WTC11 (cell line): ENCODE measurements at regions not wholly inside any gene's neighbourhood (a gene's known extent, or its start where the extent isn't known, plus 50 kb on each side); places are given as distances from the start of the nearest gene placed in this dataset.

Source experiments
- ATAC-seq: fragments of 200-7000 bp; cut with Tn5 transposase; 2 replicates; pipeline ENCODE4 v1.10.0; 2021; ENCODE audit warnings: mild to moderate bottlenecking, moderate library complexity
- CTCF ChIA-PET: fragments of 300-600 bp; sonication (Branson Sonifier 250); formaldehyde crosslinking; loops from one replicate; lab custom pipeline; 2021; ENCODE audit warnings: antibody characterized with exemption; lab: Charles Lee
- POLR2A ChIA-PET: fragments of 350-600 bp; sonication (Branson Sonifier 250); formaldehyde crosslinking; loops from one replicate; lab custom pipeline; 2021; ENCODE audit warnings: antibody characterized with exemption; lab: Charles Lee
- DNase-seq: peaks from one replicate; pipeline ENCODE4 v3.0.0; 2021; ENCODE audit warnings: low spot score
- H3K27ac Mint-ChIP-seq: 2 replicates; pipeline ENCODE4 v1.8.0; 2021; ENCODE audit warnings: mixed read lengths
- H3K27me3 Mint-ChIP-seq: 2 replicates; pipeline ENCODE4 v1.8.0; 2021; ENCODE audit warnings: low read depth, mild to moderate bottlenecking, moderate library complexity, mixed read lengths
- H3K36me3 Mint-ChIP-seq: 2 replicates; pipeline ENCODE4 v1.8.0; 2021; ENCODE audit warnings: mixed read lengths
- H3K4me1 Mint-ChIP-seq: 2 replicates; pipeline ENCODE4 v1.8.0; 2022; ENCODE audit warnings: mixed read lengths
- H3K4me3 Mint-ChIP-seq: 2 replicates; pipeline ENCODE4 v1.8.0; 2021; ENCODE audit warnings: mild to moderate bottlenecking, moderate library complexity, mixed read lengths
- H3K9me3 Mint-ChIP-seq: 2 replicates; pipeline ENCODE4 v1.8.0; 2021; ENCODE audit warnings: mixed read lengths
- ELF4 ChIP-seq: sonication (generic); formaldehyde crosslinking; IDR thresholded peaks from 2 replicates; pipeline ENCODE4 v1.8.1; 2022; ENCODE audit warnings: low read depth, mild to moderate bottlenecking, moderate library complexity, missing genetic modification reagents
- ETV6 ChIP-seq: sonication (generic); formaldehyde crosslinking; IDR thresholded peaks from 2 replicates; pipeline ENCODE4 v1.8.1; 2022; ENCODE audit warnings: mild to moderate bottlenecking, missing genetic modification reagents
- GTF2I ChIP-seq: fragments of 250-450 bp; sonication (Bioruptor Pico); conservative IDR thresholded peaks from 2 replicates; pipeline ENCODE4 v1.4.0; 2021; ENCODE audit warnings: mild to moderate bottlenecking
- IRF2 ChIP-seq: sonication (generic); formaldehyde crosslinking; IDR thresholded peaks from 2 replicates; pipeline ENCODE4 v1.8.0; 2022; ENCODE audit warnings: low read depth, missing genetic modification reagents, borderline replicate concordance
- MYBL2 ChIP-seq: sonication (generic); formaldehyde crosslinking; IDR thresholded peaks from 2 replicates; pipeline ENCODE4 v1.8.1; 2023; ENCODE audit warnings: mild to moderate bottlenecking, moderate library complexity, missing genetic modification reagents
- NFYB ChIP-seq: sonication (generic); formaldehyde crosslinking; conservative IDR thresholded peaks from 2 replicates; pipeline ENCODE4 v1.8.0; 2022; ENCODE audit warnings: low read depth, missing genetic modification reagents
- NR1H2 ChIP-seq: sonication (generic); formaldehyde crosslinking; IDR thresholded peaks from 2 replicates; pipeline ENCODE4 v1.9.0; 2021; ENCODE audit warnings: mild to moderate bottlenecking, moderate library complexity, missing genetic modification reagents
- PRRX2 ChIP-seq: fragments of 250-450 bp; sonication (Bioruptor Pico); IDR thresholded peaks from 2 replicates; pipeline ENCODE4 v1.8.0; 2021; ENCODE audit warnings: mild to moderate bottlenecking
- ZNF121 ChIP-seq: sonication (generic); formaldehyde crosslinking; IDR thresholded peaks from 2 replicates; pipeline ENCODE4 v1.8.0; 2023; ENCODE audit warnings: missing genetic modification reagents
- ZNF232 ChIP-seq: sonication (generic); formaldehyde crosslinking; IDR thresholded peaks from 2 replicates; pipeline ENCODE4 v1.8.0; 2022; ENCODE audit warnings: mild to moderate bottlenecking, missing genetic modification reagents
- ZNF317 ChIP-seq: sonication (generic); formaldehyde crosslinking; IDR thresholded peaks from 2 replicates; pipeline ENCODE4 v1.8.1; 2023; ENCODE audit warnings: low read depth, mild to moderate bottlenecking, moderate library complexity, missing genetic modification reagents, borderline replicate concordance
- ZNF416 ChIP-seq: fragments of 250-450 bp; sonication (Bioruptor Pico); IDR thresholded peaks from 2 replicates; pipeline ENCODE4 v1.9.0; 2021; ENCODE audit warnings: mild to moderate bottlenecking, inconsistent platforms
- TF ChIP-seq, protein P1 (sequence below): sonication (generic); formaldehyde crosslinking; IDR thresholded peaks from 2 replicates; pipeline ENCODE4 v1.8.0; 2022; ENCODE audit warnings: missing genetic modification reagents
- TF ChIP-seq, protein P2 (sequence below): sonication (generic); formaldehyde crosslinking; IDR thresholded peaks from 2 replicates; pipeline ENCODE4 v1.8.1; 2022; ENCODE audit warnings: missing genetic modification reagents, borderline replicate concordance
- TF ChIP-seq, protein P3 (sequence below): sonication (generic); formaldehyde crosslinking; IDR thresholded peaks from 2 replicates; pipeline ENCODE4 v1.8.1; 2023; ENCODE audit warnings: mild to moderate bottlenecking, missing genetic modification reagents, moderate library complexity
- TF ChIP-seq, protein P4 (sequence below): sonication (generic); formaldehyde crosslinking; IDR thresholded peaks from 2 replicates; pipeline ENCODE4 v1.8.1; 2023; ENCODE audit warnings: mild to moderate bottlenecking, missing genetic modification reagents
- TF ChIP-seq, protein P5 (sequence below): fragments of 250-450 bp; sonication (Bioruptor Pico); IDR thresholded peaks from 2 replicates; pipeline ENCODE4 v1.9.0; 2021; ENCODE audit warnings: moderate library complexity, mild to moderate bottlenecking, inconsistent platforms, borderline replicate concordance
- TF ChIP-seq, protein P6 (sequence below): fragments of 250-450 bp; sonication (Bioruptor Pico); IDR thresholded peaks from 2 replicates; pipeline ENCODE4 v1.9.0; 2021; ENCODE audit warnings: mild to moderate bottlenecking
- TF ChIP-seq, protein P7 (sequence below): sonication (generic); formaldehyde crosslinking; IDR thresholded peaks from 2 replicates; pipeline ENCODE4 v1.8.1; 2022; ENCODE audit warnings: mild to moderate bottlenecking, moderate library complexity, missing genetic modification reagents

DNA sequence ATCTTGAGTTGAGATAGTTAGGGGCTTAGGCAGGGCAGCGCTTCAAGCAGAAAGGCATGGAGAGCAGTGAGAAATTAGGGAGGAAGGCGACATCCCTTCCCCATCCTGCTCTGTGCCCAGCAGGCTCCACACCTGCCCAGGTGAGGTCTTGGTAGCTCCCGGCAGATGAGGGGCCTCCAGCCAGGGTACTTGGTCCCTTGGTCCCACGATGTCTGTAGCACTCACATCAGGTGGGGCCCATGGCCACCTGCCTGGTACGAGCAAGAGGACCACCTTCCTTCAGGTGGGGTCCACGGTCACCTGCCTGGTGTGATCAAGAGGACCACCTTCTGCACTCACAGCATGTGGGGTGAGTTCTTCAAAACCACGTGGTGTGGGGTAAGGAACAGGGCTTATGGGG is 91.2 kb downstream of the GALR1 start:
- H3K9me3 Mint-ChIP-seq: peaks cover 10% of the 10 kb centered on the region
- POLR2A ChIA-PET: no interaction called here

DNA sequence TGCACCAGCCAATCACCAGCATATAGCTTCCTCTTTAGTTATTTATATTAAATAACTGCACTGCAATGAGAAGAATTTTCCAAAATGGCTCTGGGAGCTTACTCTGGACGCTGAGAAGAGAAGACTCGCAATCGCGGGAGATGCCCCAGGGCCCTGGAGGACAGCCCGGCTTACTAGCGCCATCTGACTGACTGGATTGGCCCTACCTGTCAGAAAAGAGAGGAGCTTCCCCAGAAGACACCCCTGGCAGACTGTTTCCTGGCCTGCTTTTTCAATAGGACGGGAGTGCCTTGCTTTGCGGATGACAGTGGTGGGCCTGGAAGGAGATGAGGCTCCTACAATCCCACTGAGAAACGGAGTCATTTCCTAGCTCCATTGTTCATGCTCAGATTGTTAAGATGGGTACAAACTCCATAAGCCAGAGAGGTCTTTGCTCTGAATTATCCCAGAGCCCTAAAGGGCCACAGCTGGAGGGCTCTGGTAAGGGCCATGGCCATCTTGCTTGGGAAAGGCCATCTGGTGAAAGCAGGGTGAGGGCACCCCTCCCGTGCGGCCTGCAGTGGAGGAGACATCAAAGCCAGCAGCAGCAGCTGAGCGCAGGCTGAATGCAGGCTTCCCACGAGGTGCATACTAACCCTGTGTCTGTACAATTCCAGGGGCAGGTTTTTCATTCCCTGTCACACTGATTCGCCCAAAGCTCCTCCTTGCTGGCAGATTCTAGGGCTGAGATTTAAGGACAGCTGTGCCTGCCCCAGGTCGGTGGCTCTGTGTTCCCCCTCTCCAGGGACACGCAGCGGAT is 92.1 kb downstream of the GALR1 start:
- DNase-seq (no peak), ATAC-seq (peak; percentile 57)
- Mint-ChIP-seq H3K9me3 (peaks cover 2% of the 10 kb centered on the region), H3K4me3 (no peak overlapping the region), H3K27me3 (no peaks in the 10 kb centered on the region), H3K36me3 (peaks cover 3% of the 10 kb centered on the region), H3K27ac (no peak overlapping the region), H3K4me1 (peaks cover 28% of the 10 kb centered on the region)
- ChIA-PET POLR2A (no interaction called here), CTCF (interaction anchor here (0.6 to 1.9 kb wide), 7 partner anchors 10 to 350 kb away, joined by 3 to 8 read pairs (median 4); no protein-coding TSS in a partner anchor)
- TF ChIP-seq, protein P1, sequence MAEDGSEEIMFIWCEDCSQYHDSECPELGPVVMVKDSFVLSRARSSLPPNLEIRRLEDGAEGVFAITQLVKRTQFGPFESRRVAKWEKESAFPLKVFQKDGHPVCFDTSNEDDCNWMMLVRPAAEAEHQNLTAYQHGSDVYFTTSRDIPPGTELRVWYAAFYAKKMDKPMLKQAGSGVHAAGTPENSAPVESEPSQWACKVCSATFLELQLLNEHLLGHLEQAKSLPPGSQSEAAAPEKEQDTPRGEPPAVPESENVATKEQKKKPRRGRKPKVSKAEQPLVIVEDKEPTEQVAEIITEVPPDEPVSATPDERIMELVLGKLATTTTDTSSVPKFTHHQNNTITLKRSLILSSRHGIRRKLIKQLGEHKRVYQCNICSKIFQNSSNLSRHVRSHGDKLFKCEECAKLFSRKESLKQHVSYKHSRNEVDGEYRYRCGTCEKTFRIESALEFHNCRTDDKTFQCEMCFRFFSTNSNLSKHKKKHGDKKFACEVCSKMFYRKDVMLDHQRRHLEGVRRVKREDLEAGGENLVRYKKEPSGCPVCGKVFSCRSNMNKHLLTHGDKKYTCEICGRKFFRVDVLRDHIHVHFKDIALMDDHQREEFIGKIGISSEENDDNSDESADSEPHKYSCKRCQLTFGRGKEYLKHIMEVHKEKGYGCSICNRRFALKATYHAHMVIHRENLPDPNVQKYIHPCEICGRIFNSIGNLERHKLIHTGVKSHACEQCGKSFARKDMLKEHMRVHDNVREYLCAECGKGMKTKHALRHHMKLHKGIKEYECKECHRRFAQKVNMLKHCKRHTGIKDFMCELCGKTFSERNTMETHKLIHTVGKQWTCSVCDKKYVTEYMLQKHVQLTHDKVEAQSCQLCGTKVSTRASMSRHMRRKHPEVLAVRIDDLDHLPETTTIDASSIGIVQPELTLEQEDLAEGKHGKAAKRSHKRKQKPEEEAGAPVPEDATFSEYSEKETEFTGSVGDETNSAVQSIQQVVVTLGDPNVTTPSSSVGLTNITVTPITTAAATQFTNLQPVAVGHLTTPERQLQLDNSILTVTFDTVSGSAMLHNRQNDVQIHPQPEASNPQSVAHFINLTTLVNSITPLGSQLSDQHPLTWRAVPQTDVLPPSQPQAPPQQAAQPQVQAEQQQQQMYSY: no peak
- TF ChIP-seq MYBL2 (CRISPR knock-in tag) (no peak), ZNF416 (CRISPR knock-in tag) (no peak), ZNF121 (no peak), ZNF232 (CRISPR knock-in tag) (no peak), NR1H2 (CRISPR knock-in tag) (no peak), PRRX2 (CRISPR knock-in tag) (no peak), GTF2I (no peak)
- TF ChIP-seq, protein P2, sequence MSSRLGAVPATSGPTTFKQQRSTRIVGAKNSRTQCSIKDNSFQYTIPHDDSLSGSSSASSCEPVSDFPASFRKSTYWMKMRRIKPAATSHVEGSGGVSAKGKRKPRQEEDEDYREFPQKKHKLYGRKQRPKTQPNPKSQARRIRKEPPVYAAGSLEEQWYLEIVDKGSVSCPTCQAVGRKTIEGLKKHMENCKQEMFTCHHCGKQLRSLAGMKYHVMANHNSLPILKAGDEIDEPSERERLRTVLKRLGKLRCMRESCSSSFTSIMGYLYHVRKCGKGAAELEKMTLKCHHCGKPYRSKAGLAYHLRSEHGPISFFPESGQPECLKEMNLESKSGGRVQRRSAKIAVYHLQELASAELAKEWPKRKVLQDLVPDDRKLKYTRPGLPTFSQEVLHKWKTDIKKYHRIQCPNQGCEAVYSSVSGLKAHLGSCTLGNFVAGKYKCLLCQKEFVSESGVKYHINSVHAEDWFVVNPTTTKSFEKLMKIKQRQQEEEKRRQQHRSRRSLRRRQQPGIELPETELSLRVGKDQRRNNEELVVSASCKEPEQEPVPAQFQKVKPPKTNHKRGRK (CRISPR knock-in tag): no peak
- TF ChIP-seq, protein P3, sequence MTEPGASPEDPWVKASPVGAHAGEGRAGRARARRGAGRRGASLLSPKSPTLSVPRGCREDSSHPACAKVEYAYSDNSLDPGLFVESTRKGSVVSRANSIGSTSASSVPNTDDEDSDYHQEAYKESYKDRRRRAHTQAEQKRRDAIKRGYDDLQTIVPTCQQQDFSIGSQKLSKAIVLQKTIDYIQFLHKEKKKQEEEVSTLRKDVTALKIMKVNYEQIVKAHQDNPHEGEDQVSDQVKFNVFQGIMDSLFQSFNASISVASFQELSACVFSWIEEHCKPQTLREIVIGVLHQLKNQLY (CRISPR knock-in tag): no peak
- TF ChIP-seq, protein P4, sequence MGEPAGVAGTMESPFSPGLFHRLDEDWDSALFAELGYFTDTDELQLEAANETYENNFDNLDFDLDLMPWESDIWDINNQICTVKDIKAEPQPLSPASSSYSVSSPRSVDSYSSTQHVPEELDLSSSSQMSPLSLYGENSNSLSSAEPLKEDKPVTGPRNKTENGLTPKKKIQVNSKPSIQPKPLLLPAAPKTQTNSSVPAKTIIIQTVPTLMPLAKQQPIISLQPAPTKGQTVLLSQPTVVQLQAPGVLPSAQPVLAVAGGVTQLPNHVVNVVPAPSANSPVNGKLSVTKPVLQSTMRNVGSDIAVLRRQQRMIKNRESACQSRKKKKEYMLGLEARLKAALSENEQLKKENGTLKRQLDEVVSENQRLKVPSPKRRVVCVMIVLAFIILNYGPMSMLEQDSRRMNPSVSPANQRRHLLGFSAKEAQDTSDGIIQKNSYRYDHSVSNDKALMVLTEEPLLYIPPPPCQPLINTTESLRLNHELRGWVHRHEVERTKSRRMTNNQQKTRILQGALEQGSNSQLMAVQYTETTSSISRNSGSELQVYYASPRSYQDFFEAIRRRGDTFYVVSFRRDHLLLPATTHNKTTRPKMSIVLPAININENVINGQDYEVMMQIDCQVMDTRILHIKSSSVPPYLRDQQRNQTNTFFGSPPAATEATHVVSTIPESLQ (CRISPR knock-in tag): no peak

More for the DNA sequence above, 91.2 kb downstream of the GALR1 start:
- Mint-ChIP-seq H3K36me3 (peaks cover 3% of the 10 kb centered on the region), H3K27ac (no peak overlapping the region), H3K4me3 (no peak overlapping the region), H3K27me3 (no peaks in the 10 kb centered on the region; the same call in 1 of the 2 replicates), H3K4me1 (peaks cover 28% of the 10 kb centered on the region)
- CTCF ChIA-PET: interaction anchor here (1.1 to 1.9 kb wide), 3 partner anchors 129 to 349 kb away, joined by 3 to 8 read pairs (median 6); no protein-coding TSS in a partner anchor
- TF ChIP-seq NR1H2 (CRISPR knock-in tag): no peak
- TF ChIP-seq IRF2 (CRISPR knock-in tag): no peak
- TF ChIP-seq, protein P5, sequence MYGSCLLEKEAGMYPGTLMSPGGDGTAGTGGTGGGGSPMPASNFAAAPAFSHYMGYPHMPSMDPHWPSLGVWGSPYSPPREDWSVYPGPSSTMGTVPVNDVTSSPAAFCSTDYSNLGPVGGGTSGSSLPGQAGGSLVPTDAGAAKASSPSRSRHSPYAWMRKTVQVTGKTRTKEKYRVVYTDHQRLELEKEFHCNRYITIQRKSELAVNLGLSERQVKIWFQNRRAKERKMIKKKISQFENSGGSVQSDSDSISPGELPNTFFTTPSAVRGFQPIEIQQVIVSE (CRISPR knock-in tag): no peak
- TF ChIP-seq ZNF416 (CRISPR knock-in tag): no peak
- no peak for TF ChIP-seq ZNF121
- no peak for TF ChIP-seq ETV6 (CRISPR knock-in tag)
- TF ChIP-seq, protein P6, sequence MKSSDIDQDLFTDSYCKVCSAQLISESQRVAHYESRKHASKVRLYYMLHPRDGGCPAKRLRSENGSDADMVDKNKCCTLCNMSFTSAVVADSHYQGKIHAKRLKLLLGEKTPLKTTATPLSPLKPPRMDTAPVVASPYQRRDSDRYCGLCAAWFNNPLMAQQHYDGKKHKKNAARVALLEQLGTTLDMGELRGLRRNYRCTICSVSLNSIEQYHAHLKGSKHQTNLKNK (CRISPR knock-in tag): no peak
- TF ChIP-seq ELF4 (CRISPR knock-in tag): no peak
- no peak for TF ChIP-seq ZNF317 (CRISPR knock-in tag)
- TF ChIP-seq, protein P1: no peak
- TF ChIP-seq, protein P7, sequence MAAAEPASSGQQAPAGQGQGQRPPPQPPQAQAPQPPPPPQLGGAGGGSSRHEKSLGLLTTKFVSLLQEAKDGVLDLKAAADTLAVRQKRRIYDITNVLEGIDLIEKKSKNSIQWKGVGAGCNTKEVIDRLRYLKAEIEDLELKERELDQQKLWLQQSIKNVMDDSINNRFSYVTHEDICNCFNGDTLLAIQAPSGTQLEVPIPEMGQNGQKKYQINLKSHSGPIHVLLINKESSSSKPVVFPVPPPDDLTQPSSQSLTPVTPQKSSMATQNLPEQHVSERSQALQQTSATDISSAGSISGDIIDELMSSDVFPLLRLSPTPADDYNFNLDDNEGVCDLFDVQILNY: no peak
- TF ChIP-seq NFYB: no peak
- DNase-seq: no peak
- no peak for ATAC-seq
